Ovary (tissue), 3 donors: ENCODE measurements at regions not wholly inside any gene's neighbourhood (a gene's known extent, or its start where the extent isn't known, plus 50 kb on each side); places are given as distances from the start of the nearest gene placed in this dataset.

Source experiments
- EP300 ChIP-seq: sonication (generic); formaldehyde crosslinking; IDR thresholded peaks from one replicate; pipeline ENCODE4 v1.6.1; 2017; ENCODE audit warnings: antibody characterized with exemption
- POLR2A ChIP-seq: fragments of 450-650 bp; IDR thresholded peaks from one replicate; pipeline ENCODE4 v1.6.1; 2017; ENCODE audit warnings: antibody characterized with exemption, mild to moderate bottlenecking, moderate library complexity
- TF ChIP-seq, protein P1 (sequence below), 3 donors: fragments of 450-650 bp in 2 of 3; fragments of 200-600 bp in 1 of 3; IDR thresholded peaks; one replicate each; pipeline versions ENCODE4 v1.5.1 to v1.8.0; 2016 to 2022; ENCODE audit warnings: antibody characterized with exemption in 3 of 3, mild to moderate bottlenecking in 1 of 3
- donor health status: DM: no; HTN: no; CAD: no.

DNA sequence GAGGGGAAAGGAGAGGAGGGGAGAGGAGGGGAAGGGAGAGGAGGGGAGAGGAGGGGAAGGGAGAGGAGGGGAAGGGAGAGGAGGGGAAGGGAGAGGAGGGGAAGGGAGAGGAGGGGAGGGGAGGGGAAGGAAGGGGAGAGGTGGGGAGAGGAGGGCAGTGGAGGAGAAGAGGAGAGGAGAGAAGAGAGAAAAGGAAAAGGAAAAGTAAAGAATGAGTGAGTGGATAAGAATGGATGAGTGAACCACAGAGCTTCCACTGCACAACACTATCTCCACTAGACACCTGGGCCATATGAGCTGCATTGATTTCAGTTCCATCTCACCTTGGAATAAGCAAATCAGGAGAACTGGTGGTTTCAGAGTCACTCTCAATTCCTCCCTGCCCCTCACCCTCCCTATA is 204.1 kb upstream of the TOX3 start:
- TF ChIP-seq, protein P1, sequence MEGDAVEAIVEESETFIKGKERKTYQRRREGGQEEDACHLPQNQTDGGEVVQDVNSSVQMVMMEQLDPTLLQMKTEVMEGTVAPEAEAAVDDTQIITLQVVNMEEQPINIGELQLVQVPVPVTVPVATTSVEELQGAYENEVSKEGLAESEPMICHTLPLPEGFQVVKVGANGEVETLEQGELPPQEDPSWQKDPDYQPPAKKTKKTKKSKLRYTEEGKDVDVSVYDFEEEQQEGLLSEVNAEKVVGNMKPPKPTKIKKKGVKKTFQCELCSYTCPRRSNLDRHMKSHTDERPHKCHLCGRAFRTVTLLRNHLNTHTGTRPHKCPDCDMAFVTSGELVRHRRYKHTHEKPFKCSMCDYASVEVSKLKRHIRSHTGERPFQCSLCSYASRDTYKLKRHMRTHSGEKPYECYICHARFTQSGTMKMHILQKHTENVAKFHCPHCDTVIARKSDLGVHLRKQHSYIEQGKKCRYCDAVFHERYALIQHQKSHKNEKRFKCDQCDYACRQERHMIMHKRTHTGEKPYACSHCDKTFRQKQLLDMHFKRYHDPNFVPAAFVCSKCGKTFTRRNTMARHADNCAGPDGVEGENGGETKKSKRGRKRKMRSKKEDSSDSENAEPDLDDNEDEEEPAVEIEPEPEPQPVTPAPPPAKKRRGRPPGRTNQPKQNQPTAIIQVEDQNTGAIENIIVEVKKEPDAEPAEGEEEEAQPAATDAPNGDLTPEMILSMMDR (IDR thresholded peaks at IDR 0.05): no peak
- no peak for TF ChIP-seq EP300
- no peak for TF ChIP-seq POLR2A
